HG02938 (cell line): ENCODE measurements at regions not wholly inside any gene's neighbourhood (a gene's known extent, or its start where the extent isn't known, plus 50 kb on each side); places are given as distances from the start of the nearest gene placed in this dataset.
"Not testable (repeated sequence)": the region's sequence is repeated elsewhere in the genome, so short reads cannot be mapped to it uniquely, and the experiment has no call there.

Experiments used
- ATAC-seq: cut with Tn5 transposase; IDR thresholded peaks from one replicate; pipeline ENCODE4 v1.9.1; 2021; ENCODE audit warnings: mild to moderate bottlenecking, moderate library complexity; ENCODE audit not compliant: unreplicated experiment

DNA sequence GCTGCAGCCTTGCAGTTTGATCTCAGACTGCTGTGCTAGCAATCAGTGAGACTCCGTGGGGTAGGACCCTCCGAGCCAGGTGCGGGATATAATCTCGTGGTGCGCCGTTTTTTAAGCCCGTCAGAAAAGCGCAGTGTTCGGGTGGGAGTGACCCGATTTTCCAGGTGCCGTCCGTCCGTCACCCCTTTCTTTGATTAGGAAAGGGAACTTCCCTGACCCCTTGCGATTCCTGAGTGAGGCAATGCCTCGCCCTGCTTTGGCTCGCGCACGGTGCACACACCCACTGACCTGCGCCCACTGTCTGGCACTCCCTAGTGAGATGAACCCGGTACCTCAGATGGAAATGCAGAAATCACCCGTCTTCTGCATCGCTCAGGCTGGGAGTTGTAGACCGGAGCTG is 203.2 kb downstream of the SNCAIP start:
- not testable (repeated sequence) for ATAC-seq

DNA sequence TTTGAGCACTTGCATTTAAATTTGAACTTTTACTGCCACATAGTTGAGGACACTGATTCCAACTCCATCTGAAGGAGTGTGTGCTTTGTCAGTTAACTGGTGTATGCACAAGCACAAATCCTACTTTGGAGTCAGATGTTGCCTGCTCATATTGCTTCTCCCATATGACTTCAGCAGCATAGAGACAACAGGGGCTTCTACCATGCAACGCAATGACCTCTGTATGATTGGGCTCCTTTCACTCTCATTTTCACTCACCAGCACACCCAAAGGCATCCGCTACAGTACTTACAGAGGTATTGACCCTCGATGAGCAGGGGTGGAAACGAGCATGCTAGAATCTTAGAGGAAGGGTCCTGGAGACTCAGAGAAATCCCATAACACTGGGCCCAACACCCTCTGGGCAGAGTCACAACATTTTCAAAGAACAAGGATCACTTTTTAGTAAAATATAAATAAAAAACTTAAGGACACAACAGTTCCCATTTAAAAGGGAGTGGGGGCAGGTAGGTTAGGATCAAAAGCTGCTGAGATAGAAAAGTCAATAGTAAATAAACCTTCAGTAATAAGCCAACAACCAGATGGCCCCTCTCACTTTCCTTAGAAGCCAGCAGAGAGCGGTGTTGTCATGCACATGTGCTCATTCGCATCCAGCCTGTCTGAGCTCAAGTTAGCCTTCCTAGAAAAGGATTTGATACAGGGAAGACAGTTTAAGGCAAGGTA is 203.8 kb downstream of the SNCAIP start:
- no peak for ATAC-seq

DNA sequence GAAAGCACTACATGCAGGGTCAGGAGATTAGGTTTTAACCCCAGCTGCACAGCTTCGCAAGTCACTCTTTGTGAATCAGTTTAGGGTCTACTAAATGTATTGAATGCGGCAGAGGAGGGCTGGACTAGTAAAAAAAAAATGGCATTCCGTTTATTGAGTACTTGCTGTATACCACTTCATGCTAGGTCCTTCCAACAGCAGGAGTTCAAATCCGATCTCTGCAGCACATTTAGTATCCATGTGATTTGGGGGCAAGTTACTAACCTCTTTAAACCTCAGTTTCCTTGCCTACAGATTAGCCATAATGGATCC is 204.4 kb downstream of the SNCAIP start:
- ATAC-seq = no peak

DNA sequence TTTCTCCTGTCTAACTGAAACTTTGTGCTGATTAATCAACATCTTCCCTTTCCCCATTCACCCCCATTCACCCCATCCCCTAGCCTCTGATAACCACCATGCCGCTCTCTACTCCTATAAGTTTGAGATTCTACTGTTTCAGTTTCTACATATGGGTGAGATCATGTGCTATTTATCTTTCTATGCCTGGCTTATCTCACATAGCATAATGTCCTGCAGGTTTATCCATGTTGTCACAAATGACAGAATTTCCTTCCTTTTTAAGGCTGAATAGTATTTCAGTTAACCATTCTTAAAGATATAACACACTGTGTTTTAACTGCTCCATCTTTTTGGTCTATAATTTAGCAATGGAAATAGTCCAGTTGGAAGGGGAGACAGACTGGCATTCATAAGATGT is 205.1 kb downstream of the SNCAIP start:
- no peak for ATAC-seq

DNA sequence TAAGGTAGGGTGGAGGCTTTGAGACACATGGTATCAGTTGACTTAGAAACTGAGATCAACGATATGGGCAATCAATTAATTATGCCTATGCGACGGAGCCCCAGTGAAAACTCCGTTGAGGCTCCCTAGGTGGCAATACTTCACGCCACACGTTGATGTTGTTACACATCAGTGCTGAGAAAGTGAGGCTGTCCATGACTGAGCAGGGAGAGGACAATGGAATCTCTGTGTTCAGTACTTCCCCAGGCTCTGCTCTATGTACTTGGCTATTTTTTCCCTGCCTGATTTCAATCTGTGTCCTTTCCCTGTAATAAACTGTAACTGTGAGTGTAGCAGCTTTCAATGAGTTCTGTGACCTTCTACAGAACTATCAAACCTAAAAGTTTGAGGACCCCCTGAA is 211.7 kb downstream of the SNCAIP start:
- no peak for ATAC-seq

DNA sequence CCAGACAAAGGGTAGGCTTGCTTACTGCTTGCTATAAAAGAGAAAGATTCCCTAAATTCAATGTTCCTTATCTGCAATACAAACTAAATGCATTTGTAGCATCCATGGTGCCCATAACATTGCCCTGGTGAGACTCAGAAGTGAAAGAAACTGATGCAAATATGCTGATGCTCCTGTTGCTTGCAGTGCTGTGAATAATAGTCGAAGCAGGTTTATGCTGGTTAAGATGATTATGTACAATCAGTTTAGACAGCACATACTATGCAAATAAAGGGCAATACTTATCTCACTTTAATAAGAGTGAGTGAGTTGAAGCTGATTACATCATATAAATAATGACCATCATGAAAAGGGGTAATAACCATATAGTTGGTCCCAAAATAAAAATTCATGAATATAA is 215.5 kb downstream of the SNCAIP start:
- no peak for ATAC-seq

DNA sequence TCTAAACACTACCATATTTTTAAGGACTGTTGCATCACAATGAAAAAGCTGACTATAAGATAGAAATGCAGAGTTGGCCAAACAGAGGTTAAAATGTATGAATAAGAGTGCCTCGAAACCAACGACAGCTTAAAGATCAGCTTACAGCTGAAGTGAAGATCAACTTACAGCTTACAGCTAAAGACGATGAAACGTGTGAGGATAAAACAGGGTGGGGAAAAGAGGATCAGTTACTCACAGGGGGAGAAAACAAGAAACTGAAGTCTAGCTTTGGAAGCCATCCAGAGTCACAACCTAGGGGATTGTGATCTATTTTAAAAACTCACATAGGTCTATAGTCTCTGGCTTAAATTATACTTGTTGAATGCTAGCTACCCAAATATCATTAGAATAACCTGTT is 220.0 kb downstream of the SNCAIP start:
- no peak for ATAC-seq

DNA sequence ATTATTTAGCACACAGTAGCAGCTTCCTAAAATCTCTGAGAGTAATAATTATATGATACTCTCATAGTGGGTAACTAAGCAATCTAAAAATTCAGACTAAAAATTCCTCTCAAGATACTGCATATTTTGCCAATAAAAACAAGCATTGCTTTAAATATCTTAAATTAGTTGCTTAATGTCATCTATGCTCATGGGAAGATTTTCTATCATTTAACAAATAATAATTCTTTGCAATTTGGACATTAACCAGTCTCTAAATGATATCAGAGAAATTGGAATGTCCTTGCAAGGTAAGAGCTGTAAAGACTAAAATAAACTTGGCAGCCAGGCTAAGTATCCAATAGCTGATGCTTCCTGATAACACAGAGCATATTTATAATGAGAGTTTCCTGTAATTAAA is 221.8 kb downstream of the SNCAIP start:
- no peak for ATAC-seq

DNA sequence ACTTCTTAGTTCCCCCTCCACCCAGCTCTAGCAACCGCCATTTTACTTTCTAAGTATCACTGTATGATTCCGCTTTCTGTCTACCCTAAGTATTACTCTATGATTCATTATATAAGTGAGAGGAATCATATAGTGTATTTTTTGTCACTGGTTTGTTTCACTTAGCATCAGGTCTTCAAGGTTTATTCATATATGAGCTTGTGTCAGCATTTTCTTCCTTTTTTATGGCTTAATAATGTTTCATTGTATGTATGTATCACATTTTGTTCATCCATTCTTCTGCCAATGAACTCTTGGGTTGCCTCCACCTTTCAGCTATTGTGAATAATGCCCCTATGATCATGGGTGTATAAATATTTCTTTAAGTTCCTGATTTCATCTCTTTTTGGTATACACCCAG is 222.8 kb downstream of the SNCAIP start:
- ATAC-seq = no peak

DNA sequence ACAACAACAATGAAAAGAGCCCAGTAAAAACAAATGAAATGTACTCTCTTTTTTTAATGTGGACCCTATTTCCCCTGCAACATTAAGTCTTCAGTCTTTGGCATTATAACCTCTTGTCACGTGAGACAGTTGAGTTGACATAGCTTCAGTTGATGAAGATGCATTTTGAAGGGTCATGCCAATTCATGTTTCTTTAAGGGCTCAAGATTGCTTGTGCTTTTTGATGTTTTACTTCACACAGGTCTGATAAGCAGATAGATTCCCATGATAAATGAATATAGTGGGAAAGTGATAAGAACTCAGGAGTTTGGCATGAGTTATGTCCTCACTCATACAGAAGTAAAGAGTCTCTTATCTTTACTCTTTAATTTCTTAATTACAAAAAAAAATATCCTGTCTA is 229.4 kb downstream of the SNCAIP start:
- ATAC-seq = no peak

DNA sequence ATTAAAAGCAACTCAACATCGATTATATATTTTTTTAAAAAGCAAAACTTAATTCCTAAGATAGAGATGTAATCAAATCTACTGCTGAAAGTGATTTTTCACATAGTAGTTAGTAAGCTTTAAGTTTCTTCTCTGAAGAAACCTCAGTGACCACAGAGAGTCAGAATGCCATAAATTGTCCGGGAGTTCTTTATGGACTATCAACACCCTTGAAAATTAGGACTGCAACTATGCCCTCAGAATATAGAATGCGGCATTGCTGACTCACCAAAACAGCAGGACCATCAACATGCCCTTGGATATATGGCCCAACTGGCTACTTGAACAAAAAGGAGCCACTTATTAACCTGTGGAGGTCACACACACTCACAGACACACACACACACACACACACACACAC is 228.9 kb upstream of the SNX2 start:
- ATAC-seq = no peak

DNA sequence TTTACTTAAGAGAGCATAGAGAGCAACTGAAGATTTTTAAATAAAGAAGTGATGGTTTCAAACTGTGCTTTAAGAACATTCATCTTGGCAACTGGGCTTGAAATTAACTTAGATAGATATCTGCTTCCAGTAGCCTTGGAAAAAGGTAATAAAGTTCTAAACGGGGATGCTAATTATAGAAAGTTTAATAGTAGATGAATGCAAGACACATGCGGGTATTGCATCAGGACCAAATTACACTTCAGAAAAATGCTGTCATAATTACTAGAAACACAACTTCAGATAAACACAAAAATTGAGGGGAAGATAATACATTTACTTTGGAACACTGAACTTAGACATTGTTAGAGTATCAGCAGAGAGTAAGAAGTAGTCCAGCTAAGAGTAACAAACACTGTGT is 227.7 kb upstream of the SNX2 start:
- ATAC-seq = no peak

DNA sequence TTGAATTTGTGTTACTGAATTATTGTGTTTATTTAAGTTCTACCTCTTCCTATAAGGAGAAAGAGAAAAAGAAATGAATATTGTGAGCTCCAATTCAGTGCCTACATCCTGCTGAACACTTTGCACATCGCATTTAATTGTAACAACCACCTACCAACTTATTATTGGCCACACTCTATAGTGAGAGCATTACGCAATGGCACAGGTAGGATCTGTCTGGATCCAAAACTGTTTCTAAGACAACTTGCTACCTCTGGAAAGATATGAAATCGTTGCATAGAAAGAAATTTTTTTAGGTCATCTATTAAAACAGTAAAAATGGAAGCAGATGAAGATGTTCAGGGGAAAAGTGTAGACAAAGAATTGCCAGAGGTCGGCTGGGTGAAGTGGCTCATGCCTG is 227.2 kb upstream of the SNX2 start:
- no peak for ATAC-seq

DNA sequence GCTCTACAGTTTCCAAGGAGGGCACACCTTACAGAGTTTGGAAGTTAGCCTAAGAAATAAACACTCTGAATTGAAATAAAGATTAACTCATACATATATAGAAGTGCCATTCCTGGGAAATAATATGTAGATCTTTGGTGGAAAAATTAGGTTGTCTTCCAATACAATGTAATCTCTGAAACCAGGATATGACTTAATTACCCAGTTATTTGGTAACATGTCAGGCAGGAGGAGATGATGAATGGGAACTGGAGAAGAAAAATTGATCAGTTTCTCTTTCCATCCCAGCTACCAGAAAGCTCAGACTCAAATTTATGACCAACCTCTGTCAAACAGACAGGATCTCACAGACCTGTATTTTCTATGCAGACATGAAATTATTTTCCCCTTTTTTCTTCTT is 215.2 kb upstream of the SNX2 start:
- ATAC-seq = no peak

DNA sequence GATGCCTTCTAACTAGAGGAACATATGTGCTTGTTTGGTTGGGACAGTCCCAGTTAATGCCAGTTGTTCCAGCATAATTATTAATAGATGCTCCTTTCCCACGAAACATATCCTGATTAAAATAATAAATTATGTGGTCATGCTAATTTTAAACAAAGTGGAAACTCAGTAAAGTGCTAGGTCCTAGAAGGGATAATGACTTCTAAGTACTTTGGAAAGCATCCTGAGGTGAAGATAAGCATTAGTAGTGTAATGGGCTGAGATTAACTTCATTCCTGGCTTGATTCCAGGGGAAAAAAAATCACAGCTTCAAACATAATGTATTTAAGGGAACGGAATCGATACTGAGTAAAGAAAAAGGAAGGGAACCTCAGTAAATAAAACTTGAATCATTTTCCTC is 213.7 kb upstream of the SNX2 start:
- ATAC-seq = no peak

DNA sequence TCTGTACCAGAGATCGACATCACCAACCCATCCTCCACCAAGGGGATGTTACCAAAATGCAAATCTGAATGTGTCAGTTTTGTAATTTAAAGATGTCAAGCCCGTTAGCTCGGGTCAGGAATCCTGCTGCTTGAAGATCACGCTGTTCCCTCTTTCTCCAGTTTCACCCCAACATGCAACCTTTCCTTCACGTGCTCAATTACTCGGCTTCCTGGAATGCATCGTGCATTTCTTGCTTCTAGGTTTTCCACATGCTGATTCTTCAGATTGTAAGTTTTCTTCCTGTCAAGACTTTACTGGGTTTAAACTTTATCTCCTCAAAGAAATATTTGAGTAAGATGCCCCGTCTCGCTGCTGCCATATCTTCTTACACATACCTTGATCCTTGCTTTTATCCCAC is 209.5 kb upstream of the SNX2 start:
- ATAC-seq = no peak

DNA sequence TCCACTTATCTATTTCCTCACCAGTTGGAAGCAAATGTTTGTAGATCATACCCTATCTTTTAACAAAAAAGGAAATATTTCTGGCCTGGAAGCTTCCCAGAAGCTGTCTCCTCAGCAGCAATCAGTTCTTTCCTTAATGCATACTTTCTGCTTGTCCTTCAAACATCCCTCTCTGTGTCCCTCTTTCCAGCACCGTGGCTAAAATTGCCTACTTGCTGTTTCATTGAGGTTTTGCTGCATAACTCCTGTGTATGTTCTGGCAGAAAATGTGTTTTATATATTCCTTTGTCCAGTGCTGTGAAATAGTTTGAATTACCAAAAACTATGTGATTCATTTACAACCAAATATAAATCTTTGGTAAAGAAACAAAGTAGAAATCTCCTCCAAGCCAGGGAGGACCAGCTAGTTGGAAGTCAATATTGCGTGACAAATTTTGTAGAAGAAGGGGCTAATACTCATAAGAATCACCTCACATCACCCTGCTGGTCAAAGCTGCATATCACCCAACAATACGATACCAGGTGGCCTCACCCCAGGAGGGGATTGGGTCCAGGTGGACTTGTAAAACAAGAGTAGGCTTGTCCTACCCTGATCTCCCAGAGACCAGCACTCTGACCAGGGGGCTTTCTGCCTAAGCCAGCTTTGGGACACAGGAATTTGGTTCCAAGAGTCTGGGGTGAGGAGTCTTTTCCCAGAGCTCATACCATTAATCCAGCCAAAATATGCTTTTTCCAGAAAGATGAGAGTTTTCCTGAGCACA is 198.4 kb upstream of the SNX2 start:
- ATAC-seq = no peak

DNA sequence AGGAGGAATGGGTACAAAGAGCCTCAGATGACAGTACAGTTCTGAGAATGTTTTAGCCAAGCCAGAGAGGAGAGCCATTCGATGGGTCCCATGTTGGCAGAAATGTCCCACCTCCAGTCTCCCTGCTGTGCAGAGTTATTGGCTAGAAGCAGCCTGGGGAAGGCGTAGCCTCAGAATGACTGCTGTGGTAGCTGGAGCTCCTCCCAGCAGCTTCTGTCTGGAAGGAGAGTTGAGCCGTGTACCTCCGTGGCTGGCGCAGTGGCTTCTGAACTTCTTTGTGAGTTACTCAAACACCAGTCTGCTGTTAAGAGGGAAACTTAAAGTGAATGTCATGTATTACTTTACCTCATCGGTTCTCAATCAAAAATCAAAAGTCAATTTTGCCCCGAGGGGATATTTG is 193.3 kb upstream of the SNX2 start:
- ATAC-seq = no peak

DNA sequence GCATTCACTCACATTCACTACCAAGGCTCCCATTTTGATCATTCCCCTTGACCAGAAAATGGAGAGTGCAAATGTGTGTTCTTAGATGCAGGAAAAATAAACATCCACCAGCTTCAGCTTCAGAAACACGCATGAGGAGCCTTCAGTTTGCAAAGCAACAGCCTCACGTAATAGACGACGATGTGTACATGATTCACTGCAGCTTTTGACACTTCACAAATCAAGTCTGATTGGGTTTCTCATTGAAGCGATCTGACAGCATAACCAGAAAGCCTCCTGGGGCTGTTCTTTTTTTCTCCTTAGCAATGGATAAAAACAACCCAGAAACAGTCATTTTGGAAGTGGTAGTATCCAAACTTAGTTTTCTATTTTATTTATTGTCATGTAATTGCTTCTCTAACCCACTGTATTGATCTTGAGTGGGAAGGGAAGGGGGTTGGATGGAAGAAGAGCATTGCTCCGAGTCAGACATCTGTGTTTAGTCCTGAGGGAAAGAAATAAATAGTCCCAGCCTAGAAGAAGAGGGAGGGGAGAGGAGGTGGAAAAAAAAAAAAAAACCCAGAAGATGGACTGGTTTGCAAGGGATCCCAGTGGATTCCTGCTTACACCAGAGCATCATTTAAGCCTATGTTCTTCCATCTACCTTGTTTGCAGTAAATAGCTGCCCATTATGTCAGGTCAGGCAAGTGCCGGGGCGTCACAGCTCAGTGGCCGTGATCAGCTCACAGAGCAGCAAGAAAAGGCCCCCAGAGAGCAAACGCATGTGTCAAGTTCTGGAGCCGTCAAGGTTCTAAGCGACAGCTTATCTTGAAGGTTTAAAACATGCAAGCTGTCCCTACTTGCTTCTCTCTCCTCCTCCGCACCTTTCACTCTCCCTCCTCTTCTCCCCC is 190.2 kb upstream of the SNX2 start:
- no peak for ATAC-seq

DNA sequence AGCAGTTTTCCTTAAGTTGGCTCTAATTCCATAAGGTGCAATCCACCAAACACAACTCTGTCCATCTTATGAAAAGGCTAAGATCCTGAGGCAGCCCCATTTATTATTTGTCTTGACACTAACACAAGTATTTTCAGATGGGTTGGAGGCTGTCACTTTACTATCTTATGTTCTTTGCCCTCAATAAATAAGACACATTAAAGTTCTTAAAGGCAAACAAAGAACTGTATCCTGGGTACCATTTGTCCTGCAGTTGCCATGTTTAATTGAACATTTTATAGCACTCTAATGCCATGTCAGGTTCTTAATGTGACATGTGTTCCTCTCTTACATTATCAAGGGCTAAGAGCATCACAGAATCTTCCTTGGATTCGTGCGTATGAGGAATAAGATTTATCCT is 189.5 kb upstream of the SNX2 start:
- no peak for ATAC-seq

DNA sequence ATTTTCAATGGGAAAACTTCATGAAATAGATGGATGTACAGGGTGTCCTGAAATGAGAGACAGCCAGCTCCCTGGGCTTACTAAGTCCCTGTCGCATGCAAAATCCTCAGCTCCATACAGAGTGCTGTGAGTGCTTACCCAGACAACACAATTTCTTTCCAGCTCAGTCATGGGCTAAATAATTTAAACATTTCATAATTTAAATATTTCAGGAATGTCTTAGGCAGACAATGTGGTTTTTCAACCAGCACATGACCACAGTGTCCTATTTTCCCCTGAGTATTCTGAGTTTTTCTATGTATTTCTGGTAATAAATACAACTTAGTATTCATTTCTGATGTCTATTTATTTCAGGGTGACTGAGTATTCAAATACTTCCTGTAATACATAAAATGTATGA is 188.5 kb upstream of the SNX2 start:
- ATAC-seq = no peak

DNA sequence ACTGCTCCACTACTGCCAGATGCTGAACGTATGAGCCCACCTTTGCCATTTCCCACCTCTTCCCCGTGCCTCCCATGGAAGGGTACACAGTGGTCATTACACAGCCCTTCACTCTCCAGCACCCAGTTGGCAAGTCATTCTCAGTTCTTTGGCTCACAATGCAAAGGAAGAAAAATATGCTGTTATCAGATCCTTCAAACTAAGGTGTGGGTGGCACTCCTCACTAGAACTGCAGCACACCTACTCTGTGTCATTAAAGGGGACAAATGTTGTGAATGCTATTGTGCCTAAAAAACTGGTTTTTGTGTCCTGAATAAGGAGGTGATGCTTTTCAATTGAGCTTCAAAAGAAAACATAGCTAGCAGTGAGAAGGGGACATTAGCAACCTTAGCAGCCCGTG is 183.1 kb upstream of the SNX2 start:
- ATAC-seq = no peak
